HEK293T (cell line): ENCODE measurements at regions not wholly inside any gene's neighbourhood (a gene's known extent, or its start where the extent isn't known, plus 50 kb on each side); places are given as distances from the start of the nearest gene placed in this dataset.

Experiments
- ARNT ChIP-seq: fragments of 450-650 bp; IDR thresholded peaks from 2 replicates; pipeline ENCODE4 v1.6.1; 2017; ENCODE audit warnings: mild to moderate bottlenecking
- BHLHE40 ChIP-seq: fragments of 450-650 bp; IDR thresholded peaks from 2 replicates; pipeline ENCODE4 v1.6.1; 2016; ENCODE audit warnings: mild to moderate bottlenecking, moderate library complexity, borderline replicate concordance
- CTBP1 ChIP-seq: fragments of 450-650 bp; IDR thresholded peaks from 2 replicates; pipeline ENCODE4 v1.6.1; 2016; ENCODE audit warnings: borderline replicate concordance
- ELF4 ChIP-seq: fragments of 450-650 bp; IDR thresholded peaks from 2 replicates; pipeline ENCODE4 v1.6.1; 2017; ENCODE audit warnings: antibody characterized with exemption
- FOXK2 ChIP-seq: fragments of 450-650 bp; IDR thresholded peaks from 2 replicates; pipeline ENCODE4 v1.6.1; 2016; ENCODE audit warnings: mild to moderate bottlenecking
- NFRKB ChIP-seq: fragments of 450-650 bp; IDR thresholded peaks from 2 replicates; pipeline ENCODE4 v1.6.1; 2016; ENCODE audit warnings: mild to moderate bottlenecking, moderate library complexity
- SP1 ChIP-seq: fragments of 450-650 bp; IDR thresholded peaks from 2 replicates; pipeline ENCODE4 v1.6.1; 2017
- TARDBP ChIP-seq: fragments of 450-650 bp; IDR thresholded peaks from 2 replicates; pipeline ENCODE4 v1.6.1; 2016
- ZNF384 ChIP-seq: fragments of 450-650 bp; IDR thresholded peaks from 2 replicates; pipeline ENCODE4 v1.6.1; 2016

DNA sequence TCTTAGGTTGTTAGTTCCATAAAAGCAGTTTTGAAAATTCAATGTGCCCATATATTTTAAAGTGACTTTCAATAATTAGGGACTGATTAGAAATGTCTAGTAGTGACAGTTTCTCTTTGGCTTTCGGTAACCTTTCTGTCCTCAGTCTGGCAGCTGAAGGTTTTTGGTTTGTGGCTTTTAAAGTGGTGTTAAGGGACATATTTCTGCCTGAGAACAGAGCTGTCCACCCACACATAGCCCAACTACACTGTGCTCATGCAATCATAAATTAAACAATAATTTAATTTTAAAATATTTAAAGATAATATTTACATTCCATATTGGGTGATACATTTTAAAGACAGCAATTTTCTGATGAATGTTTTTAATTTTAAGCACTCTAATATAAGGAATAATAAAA, 335.0 kb upstream of the TENM3 start:
- no peak for TF ChIP-seq SP1
- no peak for TF ChIP-seq ZNF384
- TF ChIP-seq CTBP1 = no peak
- no peak for TF ChIP-seq ELF4
- no peak for TF ChIP-seq TARDBP
- no peak for TF ChIP-seq ARNT
- no peak for TF ChIP-seq BHLHE40
- no peak for TF ChIP-seq FOXK2
- TF ChIP-seq NFRKB = no peak
